ENCODE measurements at regions not wholly inside any gene's neighbourhood (a gene's known extent, or its start where the extent isn't known, plus 50 kb on each side); places are given as distances from the start of the nearest gene placed in this dataset.

GRCh38 chr7:21314954-21315353 is 112.9 kb upstream of the SP4 start:
- DNase-seq (ENCODE audit: low read depth, low spot score), result no peak

- no peak for DNase-seq (ENCODE audit: low read depth, low spot score)
These were observed 109.6 kb upstream of the SP4 start for GRCh38 chr7:21317966-21318915.

GRCh38 chr7:21318916-21319270 is 109.0 kb upstream of the SP4 start:
- no peak for DNase-seq (ENCODE audit: low read depth, low spot score)

GRCh38 chr7:21326241-21326640 is 101.6 kb upstream of the SP4 start:
- DNase-seq (ENCODE audit: low read depth, low spot score), result no peak

- DNase-seq (ENCODE audit: low read depth, low spot score), result no peak
These were observed 101.0 kb upstream of the SP4 start for GRCh38 chr7:21326921-21327320.

- no peak for DNase-seq (ENCODE audit: low read depth, low spot score)
These were observed 100.2 kb upstream of the SP4 start for GRCh38 chr7:21327422-21328409.

GRCh38 chr7:21330462-21331178 is 97.3 kb upstream of the SP4 start:
- no peak for DNase-seq (ENCODE audit: low read depth, low spot score)

GRCh38 chr7:21334906-21335305 is 93.0 kb upstream of the SP4 start:
- no peak for DNase-seq (ENCODE audit: low read depth, low spot score)

GRCh38 chr7:21336743-21337142 is 91.1 kb upstream of the SP4 start:
- no peak for DNase-seq (ENCODE audit: low read depth, low spot score)

GRCh38 chr7:21338728-21339164 is 89.1 kb upstream of the SP4 start:
- DNase-seq (ENCODE audit: low read depth, low spot score), result no peak

- DNase-seq (ENCODE audit: low read depth, low spot score), result peak; percentile 56
These were observed 83.0 kb upstream of the SP4 start for GRCh38 chr7:21344900-21345299.

GRCh38 chr7:21345361-21345760 is 82.5 kb upstream of the SP4 start:
- DNase-seq (ENCODE audit: low read depth, low spot score), result peak; percentile 44

- DNase-seq (ENCODE audit: low read depth, low spot score), result no peak
These were observed 81.6 kb upstream of the SP4 start for GRCh38 chr7:21346297-21346696.

GRCh38 chr7:21352540-21353387 is 75.1 kb upstream of the SP4 start:
- DNase-seq (ENCODE audit: low read depth, low spot score), result no peak

- no peak for DNase-seq (ENCODE audit: low read depth, low spot score)
These were observed 74.5 kb upstream of the SP4 start for GRCh38 chr7:21353388-21353780.

- no peak for DNase-seq (ENCODE audit: low read depth, low spot score)
These were observed 73.6 kb upstream of the SP4 start for GRCh38 chr7:21354284-21354683.

- DNase-seq (ENCODE audit: low read depth, low spot score), result no peak
These were observed 72.4 kb upstream of the SP4 start for GRCh38 chr7:21355406-21355874.

GRCh38 chr7:21356616-21357015 is 71.3 kb upstream of the SP4 start:
- no peak for DNase-seq (ENCODE audit: low read depth, low spot score)

GRCh38 chr7:21357151-21358097 is 70.5 kb upstream of the SP4 start:
- DNase-seq (ENCODE audit: low read depth, low spot score), result no peak
